MCF 10A (cell line): ENCODE measurements at regions not wholly inside any gene's neighbourhood (a gene's known extent, or its start where the extent isn't known, plus 50 kb on each side); places are given as distances from the start of the nearest gene placed in this dataset.
"Not testable (repeated sequence)": the region's sequence is repeated elsewhere in the genome, so short reads cannot be mapped to it uniquely, and the experiment has no call there.

Experiments used
- BruUV-seq: library from RNA; stranded (reverse); fragments of 400-500 nt; replicated peaks from 2 replicates; lab custom pipeline; 2021; lab: Mats Ljungman, UMichigan
- CTCF ChIA-PET: fragments of 300-600 bp; sonication (Branson Sonifier 250); formaldehyde crosslinking; extraction: SDS; loops from one replicate; lab custom pipeline; 2021; ENCODE audit warnings: antibody characterized with exemption, inconsistent platforms; lab: Yijun Ruan, JAX
- POLR2A ChIA-PET: fragments of 300-600, 350-650 bp; sonication (Branson Sonifier 250); formaldehyde crosslinking; extraction: SDS; loops from one replicate; lab custom pipeline; 2020; ENCODE audit warnings: antibody characterized with exemption, inconsistent platforms; lab: Yijun Ruan, JAX
- DNase-seq: peaks from one replicate; pipeline ENCODE4 v3.0.0-alpha.2; 2018; ENCODE audit not compliant: unreplicated experiment
- H3K27ac Mint-ChIP-seq: one replicate; pipeline ENCODE4 v1.8.0; 2022; ENCODE audit warnings: mild to moderate bottlenecking, low read depth, mixed read lengths; ENCODE audit not compliant: unreplicated experiment
- H3K27me3 Mint-ChIP-seq: one replicate; pipeline ENCODE4 v1.8.0; 2022; ENCODE audit warnings: mixed read lengths; ENCODE audit not compliant: insufficient read depth, unreplicated experiment
- H3K36me3 Mint-ChIP-seq: one replicate; pipeline ENCODE4 v1.8.0; 2022; ENCODE audit warnings: mild to moderate bottlenecking, moderate library complexity, mixed read lengths; ENCODE audit not compliant: insufficient read depth, unreplicated experiment
- H3K4me1 Mint-ChIP-seq: one replicate; pipeline ENCODE4 v1.8.0; 2022; ENCODE audit warnings: mixed read lengths; ENCODE audit not compliant: insufficient read depth, unreplicated experiment
- H3K4me3 Mint-ChIP-seq: one replicate; pipeline ENCODE4 v1.8.0; 2022; ENCODE audit warnings: mild to moderate bottlenecking, moderate library complexity, mixed read lengths; ENCODE audit not compliant: unreplicated experiment
- H3K9me3 Mint-ChIP-seq: one replicate; pipeline ENCODE4 v1.8.0; 2022; ENCODE audit warnings: mixed read lengths; ENCODE audit not compliant: unreplicated experiment
- CTCF ChIP-seq: fragments of 200-600 bp; IDR thresholded peaks from one replicate; pipeline ENCODE4 v1.8.0; 2022; ENCODE audit warnings: antibody characterized with exemption, mild to moderate bottlenecking; ENCODE audit not compliant: unreplicated experiment
- intact Hi-C: fragments of 100-400 bp; cut with micrococcal nuclease; formaldehyde crosslinking; loops from 2 replicates; pipeline ENCODE4 v1.14.1; 2022

- DNase-seq, result peak; percentile 2
- no peaks in the 10 kb centered on the region for H3K27me3 Mint-ChIP-seq
- peaks cover 24% of the 10 kb centered on the region for H3K36me3 Mint-ChIP-seq
- H3K4me3 Mint-ChIP-seq, result peak overlapping the region; percentile 88
- TF ChIP-seq CTCF, result no peak
- no peaks in the 10 kb centered on the region for H3K9me3 Mint-ChIP-seq
- H3K4me1 Mint-ChIP-seq, result peaks cover 9% of the 10 kb centered on the region
- intact Hi-C loops, result loop anchor here (5.0 to 10.0 kb wide), 2 partner anchors 127 to 259 kb away; no protein-coding TSS in a partner anchor
- H3K27ac Mint-ChIP-seq, result peak overlapping the region; percentile 92
- ChIA-PET POLR2A (interaction anchor here (0.6 to 2.0 kb wide), 12 partner anchors 9 to 305 kb away, joined by 3 to 8 read pairs (median 4); partner anchors contain the start of gene TYW1), CTCF (interaction anchor here (0.7 to 2.3 kb wide), 4 partner anchors 12 to 262 kb away, joined by 3 to 19 read pairs (median 5); no protein-coding TSS in a partner anchor)
- BruUV-seq, result no TSS peak
Observed at GRCh38 chr7:67301667-67302066, 305.0 kb downstream of the TYW1 start.

- CTCF ChIA-PET, result interaction anchor here (0.6 to 2.3 kb wide), 7 partner anchors 11 to 474 kb away, joined by 3 to 19 read pairs (median 3); no protein-coding TSS in a partner anchor
- POLR2A ChIA-PET, result interaction anchor here (0.6 to 2.0 kb wide), 15 partner anchors 8 to 795 kb away, joined by 3 to 8 read pairs (median 4); partner anchors contain the start of genes SBDS and TYW1
- peak; percentile 100 for DNase-seq
- Mint-ChIP-seq H3K9me3 (no peaks in the 10 kb centered on the region), H3K27ac (peak overlapping the region; percentile 92), H3K4me3 (peak overlapping the region; percentile 88), H3K4me1 (peaks cover 9% of the 10 kb centered on the region), H3K36me3 (peaks cover 28% of the 10 kb centered on the region), H3K27me3 (no peaks in the 10 kb centered on the region)
- intact Hi-C loops, result loop anchor here (5.0 to 10.0 kb wide), 2 partner anchors 128 to 260 kb away; no protein-coding TSS in a partner anchor
- no peak for TF ChIP-seq CTCF
- BruUV-seq, result TSS peak; percentile 37
Observed at GRCh38 chr7:67302113-67303039, 305.7 kb downstream of the TYW1 start.

GRCh38 chr7:67304846-67305245 lies 308.2 kb downstream of the TYW1 start:
- POLR2A ChIA-PET, H3K27ac Mint-ChIP-seq, H3K27me3 Mint-ChIP-seq, DNase-seq, BruUV-seq, H3K9me3 Mint-ChIP-seq, H3K4me3 Mint-ChIP-seq, H3K4me1 Mint-ChIP-seq: not testable (repeated sequence)
- H3K36me3 Mint-ChIP-seq, result peaks cover 52% of the 10 kb centered on the region
- CTCF ChIA-PET, result interaction anchor here (0.6 kb wide), 1 partner anchor 14 kb away, joined by 4 read pairs; no protein-coding TSS in a partner anchor
- intact Hi-C loops, result loop anchor here (5.0 to 10.0 kb wide), 2 partner anchors 130 to 263 kb away; no protein-coding TSS in a partner anchor

- Mint-ChIP-seq H3K27ac (no peak overlapping the region), H3K27me3 (no peaks in the 10 kb centered on the region), H3K9me3 (no peaks in the 10 kb centered on the region), H3K4me3 (no peak overlapping the region), H3K36me3 (peaks cover 62% of the 10 kb centered on the region), H3K4me1 (peaks cover 5% of the 10 kb centered on the region)
- BruUV-seq, result no TSS peak
- DNase-seq, result no peak
- TF ChIP-seq CTCF, result no peak
- intact Hi-C loops, result loop anchor here (10.0 kb wide), 1 partner anchor 132 kb away; no protein-coding TSS in a partner anchor
- POLR2A ChIA-PET, result no interaction called here
- CTCF ChIA-PET, result interaction anchor here (0.6 kb wide), 1 partner anchor 356 kb away, joined by 3 read pairs; no protein-coding TSS in a partner anchor
Observed at GRCh38 chr7:67306331-67306730, 309.7 kb downstream of the TYW1 start.
